Mammary epithelial cell (primary cell): ENCODE measurements at regions not wholly inside any gene's neighbourhood (a gene's known extent, or its start where the extent isn't known, plus 50 kb on each side); places are given as distances from the start of the nearest gene placed in this dataset.

Experiments
- CTCF ChIP-seq, 2 donors: IDR thresholded peaks in 1 of 2; conservative IDR thresholded peaks in 1 of 2; 2 replicates each; pipeline ENCODE4 v1.5.1; 2011 to 2012; ENCODE audit warnings: inconsistent platforms in 2 of 2, low read length in 2 of 2, mild to moderate bottlenecking in 2 of 2, control low read depth in 1 of 2, low read depth in 1 of 2; ENCODE audit not compliant: insufficient read depth in 1 of 2; ENCODE audit errors: extremely low read depth in 1 of 2
- EZH2 ChIP-seq: IDR thresholded peaks from 2 replicates; pipeline ENCODE4 v1.6.1; 2012; ENCODE audit warnings: low read length, inconsistent platforms, borderline replicate concordance

- TF ChIP-seq EZH2 (no peak), CTCF (conservative IDR thresholded peaks at IDR 0.05 in 1 of 2, IDR thresholded peaks at IDR 0.05 in 1 of 2; ENCODE audit: extremely low read depth in 1 of 2, insufficient read depth in 1 of 2, low read depth in 1 of 2, low read length in 2 of 2) (no peak)
Measured at GRCh38 chr13:67664502-67664901, 434.4 kb upstream of the PCDH9 start.
